ENCODE measurements at regions not wholly inside any gene's neighbourhood (a gene's known extent, or its start where the extent isn't known, plus 50 kb on each side); places are given as distances from the start of the nearest gene placed in this dataset.

- H3K4me1 ChIP-seq: no peaks in the 10 kb centered on the region
- DNase-seq (ENCODE audit: low read depth in 1 of 2, low spot score in 1 of 2) (no peak), FAIRE-seq (no peak), ATAC-seq (no peak)
- no peaks in the 10 kb centered on the region for H3K9me3 ChIP-seq
- H3K4me3 ChIP-seq: no peak overlapping the region
- POLR2A ChIA-PET: no interaction called here
- CTCF ChIA-PET: no interaction called here
- no peak overlapping the region for H3K4me2 ChIP-seq
- no peak overlapping the region for H3K27ac ChIP-seq
- 55% methylated on average over 3 of the region's 3 CpGs for WGBS (ENCODE audit: missing lambda C conversion rate)
- no peak for TF ChIP-seq ELK1 (IDR thresholded peaks at IDR 0.05; ENCODE audit: low read depth, low read length)
- TF ChIP-seq NFE2L2 (conservative IDR thresholded peaks at IDR 0.05; ENCODE audit: low read length): no peak
- no peak for TF ChIP-seq MAFK (IDR thresholded peaks at IDR 0.05; ENCODE audit: partially characterized antibody)
- TF ChIP-seq CBX8 (IDR thresholded peaks at IDR 0.05): no peak
- TF ChIP-seq RCOR1 (IDR thresholded peaks at IDR 0.05; ENCODE audit: low read depth, low read length): no peak
- no peak for TF ChIP-seq FOSL2 (IDR thresholded peaks at IDR 0.05)
- no peak for TF ChIP-seq FOSL2 (CRISPR knock-in tag; IDR thresholded peaks at IDR 0.05)
Observed at GRCh38 chr6:66814156-66814555, 1107.1 kb upstream of the EYS start.

GRCh38 chr6:66808771-66809170 is 1101.7 kb upstream of the EYS start:
- no peak for TF ChIP-seq MAFK (IDR thresholded peaks at IDR 0.05; ENCODE audit: partially characterized antibody)
- no peak for TF ChIP-seq E2F6 (IDR thresholded peaks at IDR 0.05; ENCODE audit: borderline replicate concordance, low read depth)
- no peak for TF ChIP-seq TFCP2L1 (CRISPR knock-in tag; IDR thresholded peaks at IDR 0.05)
- TF ChIP-seq USF2 (IDR thresholded peaks at IDR 0.05): no peak
- no peak for TF ChIP-seq POLR2A (IDR thresholded peaks at IDR 0.05; ENCODE audit: low read length)
- no peak for TF ChIP-seq NR3C1 (IDR thresholded peaks at IDR 0.05)
- no peak for TF ChIP-seq RCOR1 (IDR thresholded peaks at IDR 0.05; ENCODE audit: low read depth, low read length)
- no peak for TF ChIP-seq EHF (CRISPR knock-in tag; IDR thresholded peaks at IDR 0.05)
- TF ChIP-seq BHLHE40 (IDR thresholded peaks at IDR 0.05; ENCODE audit: low read depth, low read length): no peak
- TF ChIP-seq REST (IDR thresholded peaks at IDR 0.05): no peak
- no peak for TF ChIP-seq EP300 (IDR thresholded peaks at IDR 0.05)
- TF ChIP-seq KDM1A (IDR thresholded peaks at IDR 0.05; ENCODE audit: low read depth): no peak
- POLR2A ChIA-PET: no interaction called here
- no peak overlapping the region for H3K4me2 ChIP-seq
- CTCF ChIA-PET: no interaction called here
- H3K27ac ChIP-seq: no peak overlapping the region
- 73% methylated on average over 1 of the region's 1 CpG for whole genome bisulfite sequencing (ENCODE audit: missing lambda C conversion rate)
- DNase-seq (ENCODE audit: low read depth in 1 of 2, low spot score in 1 of 2) (no peak), ATAC-seq (no peak), FAIRE-seq (no peak)
- no peaks in the 10 kb centered on the region for H3K4me1 ChIP-seq
- H3K4me3 ChIP-seq: no peak overlapping the region
- no peaks in the 10 kb centered on the region for H3K9me3 ChIP-seq

- ATAC-seq: no peak
- DNase-seq (ENCODE audit: low read depth in 1 of 2, low spot score in 1 of 2): no peak
- ChIA-PET POLR2A (no interaction called here), CTCF (no interaction called here)
- no peak for FAIRE-seq
- Histone ChIP-seq H3K27ac (no peak overlapping the region), H3K9me3 (no peaks in the 10 kb centered on the region), H3K4me2 (no peak overlapping the region), H3K4me1 (no peaks in the 10 kb centered on the region), H3K4me3 (no peak overlapping the region)
- 0% methylated on average over 2 of the region's 3 CpGs for WGBS (ENCODE audit: missing lambda C conversion rate)
- TF ChIP-seq RCOR1 (IDR thresholded peaks at IDR 0.05; ENCODE audit: low read depth, low read length) (no peak), CBX2 (IDR thresholded peaks at IDR 0.05; ENCODE audit: borderline replicate concordance, low read depth) (no peak), NR3C1 (IDR thresholded peaks at IDR 0.05) (no peak), KDM5A (IDR thresholded peaks at IDR 0.05) (no peak), SMC3 (IDR thresholded peaks at IDR 0.05) (no peak), MYC (IDR thresholded peaks at IDR 0.05; ENCODE audit: borderline replicate concordance, low read length) (no peak), BCL3 (IDR thresholded peaks at IDR 0.05) (no peak), EHMT2 (IDR thresholded peaks at IDR 0.05; ENCODE audit: low read depth) (no peak), HOXA7 (CRISPR knock-in tag; IDR thresholded peaks at IDR 0.05) (no peak), KDM1A (IDR thresholded peaks at IDR 0.05; ENCODE audit: low read depth) (no peak), E2F6 (IDR thresholded peaks at IDR 0.05; ENCODE audit: borderline replicate concordance, low read depth) (no peak), MAFK (IDR thresholded peaks at IDR 0.05; ENCODE audit: partially characterized antibody) (no peak), CTCF (IDR thresholded peaks at IDR 0.05) (no peak), RARB (CRISPR knock-in tag; IDR thresholded peaks at IDR 0.05) (no peak)
Observed at GRCh38 chr6:66796987-66797386, 1090.0 kb upstream of the EYS start.

All from A549 (cell line).